Neutrophil (primary cell): ENCODE measurements at regions not wholly inside any gene's neighbourhood (a gene's known extent, or its start where the extent isn't known, plus 50 kb on each side); places are given as distances from the start of the nearest gene placed in this dataset.

ENCODE experiments used
- H3K27ac ChIP-seq: fragments of 200-600 bp; sonication (generic); 2 replicates; pipeline ENCODE4 v1.5.1; 2016; ENCODE audit warnings: mild to moderate bottlenecking, moderate library complexity
- H3K27me3 ChIP-seq: fragments of 200-600 bp; sonication (generic); 2 replicates; pipeline ENCODE4 v1.6.0; 2016; ENCODE audit warnings: mild to moderate bottlenecking
- H3K36me3 ChIP-seq: fragments of 200-600 bp; sonication (generic); 2 replicates; pipeline ENCODE4 v1.5.1; 2017
- H3K4me1 ChIP-seq, 2 experiments: fragments of 200-600 bp in 1 of 2; sonication (generic) in 1 of 2; 1 replicate in 1 of 2; 2 replicates in 1 of 2; pipeline versions ENCODE4 v1.5.1 to v1.6.1; 2013 to 2016; ENCODE audit warnings: low read depth in 1 of 2, low read length in 1 of 2, mild to moderate bottlenecking in 1 of 2, moderate library complexity in 1 of 2; ENCODE audit not compliant: control insufficient read depth in 1 of 2, insufficient read depth in 1 of 2
- H3K4me3 ChIP-seq, 2 experiments: fragments of 200-600 bp in 1 of 2; sonication (generic) in 1 of 2; 1 replicate in 1 of 2; 2 replicates in 1 of 2; pipeline ENCODE4 v1.5.1; 2013 to 2016; ENCODE audit warnings: low read depth in 1 of 2, low read length in 1 of 2, mild to moderate bottlenecking in 1 of 2, moderate library complexity in 1 of 2
- H3K9me3 ChIP-seq: fragments of 200-600 bp; sonication (generic); 2 replicates; pipeline ENCODE4 v1.5.1; 2016
- TF ChIP-seq, protein P1 (sequence below): fragments of 200-600 bp; sonication (generic); IDR thresholded peaks from 2 replicates; pipeline ENCODE4 v1.5.1; 2016; ENCODE audit warnings: antibody characterized with exemption

DNA sequence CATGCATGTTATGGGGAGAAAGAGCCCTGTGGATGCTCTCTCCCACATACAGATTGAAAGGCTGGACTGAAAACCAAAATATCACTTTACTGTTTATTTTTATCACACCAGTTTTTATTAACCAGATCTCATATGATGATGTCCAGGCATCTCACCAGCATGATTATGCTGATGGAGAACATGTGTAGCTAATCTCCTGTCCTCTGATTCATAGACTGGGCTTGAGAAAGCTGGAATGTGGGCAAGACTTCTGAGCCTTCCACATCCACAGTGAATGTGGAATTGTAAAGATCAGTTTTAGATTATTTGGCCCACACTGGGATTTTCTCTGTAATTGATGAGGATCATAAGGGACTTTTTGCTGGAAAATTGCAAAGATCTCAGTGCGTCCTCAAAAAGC lies 137.9 kb downstream of the ICOS start:
- Histone ChIP-seq H3K27ac (no peak overlapping the region), H3K9me3 (no peaks in the 10 kb centered on the region), H3K36me3 (no peaks in the 10 kb centered on the region), H3K27me3 (no peaks in the 10 kb centered on the region), H3K4me3 (no peak overlapping the region), H3K4me1 (no peaks in the 10 kb centered on the region)
- TF ChIP-seq, protein P1, sequence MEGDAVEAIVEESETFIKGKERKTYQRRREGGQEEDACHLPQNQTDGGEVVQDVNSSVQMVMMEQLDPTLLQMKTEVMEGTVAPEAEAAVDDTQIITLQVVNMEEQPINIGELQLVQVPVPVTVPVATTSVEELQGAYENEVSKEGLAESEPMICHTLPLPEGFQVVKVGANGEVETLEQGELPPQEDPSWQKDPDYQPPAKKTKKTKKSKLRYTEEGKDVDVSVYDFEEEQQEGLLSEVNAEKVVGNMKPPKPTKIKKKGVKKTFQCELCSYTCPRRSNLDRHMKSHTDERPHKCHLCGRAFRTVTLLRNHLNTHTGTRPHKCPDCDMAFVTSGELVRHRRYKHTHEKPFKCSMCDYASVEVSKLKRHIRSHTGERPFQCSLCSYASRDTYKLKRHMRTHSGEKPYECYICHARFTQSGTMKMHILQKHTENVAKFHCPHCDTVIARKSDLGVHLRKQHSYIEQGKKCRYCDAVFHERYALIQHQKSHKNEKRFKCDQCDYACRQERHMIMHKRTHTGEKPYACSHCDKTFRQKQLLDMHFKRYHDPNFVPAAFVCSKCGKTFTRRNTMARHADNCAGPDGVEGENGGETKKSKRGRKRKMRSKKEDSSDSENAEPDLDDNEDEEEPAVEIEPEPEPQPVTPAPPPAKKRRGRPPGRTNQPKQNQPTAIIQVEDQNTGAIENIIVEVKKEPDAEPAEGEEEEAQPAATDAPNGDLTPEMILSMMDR, result no peak

- Histone ChIP-seq H3K4me3 (no peak overlapping the region), H3K27me3 (no peaks in the 10 kb centered on the region), H3K4me1 (no peaks in the 10 kb centered on the region), H3K27ac (no peak overlapping the region), H3K36me3 (no peaks in the 10 kb centered on the region), H3K9me3 (no peaks in the 10 kb centered on the region)
- TF ChIP-seq, protein P1, result no peak
Observed at GRCh38 chr2:204078003-204078698, 141.6 kb downstream of the ICOS start.

- Histone ChIP-seq H3K9me3 (no peaks in the 10 kb centered on the region), H3K27me3 (no peaks in the 10 kb centered on the region), H3K4me1 (no peaks in the 10 kb centered on the region), H3K4me3 (no peak overlapping the region), H3K27ac (no peak overlapping the region), H3K36me3 (no peaks in the 10 kb centered on the region)
- TF ChIP-seq, protein P1, result no peak
Observed at GRCh38 chr2:204081487-204082425, 145.2 kb downstream of the ICOS start.

- H3K9me3 ChIP-seq, result no peaks in the 10 kb centered on the region
- H3K4me1 ChIP-seq, result no peaks in the 10 kb centered on the region
- H3K36me3 ChIP-seq, result no peaks in the 10 kb centered on the region
- TF ChIP-seq, protein P1, result no peak
- no peaks in the 10 kb centered on the region for H3K27me3 ChIP-seq
- no peak overlapping the region for H3K4me3 ChIP-seq
- no peak overlapping the region for H3K27ac ChIP-seq
Observed at GRCh38 chr2:204086167-204086566, 149.6 kb downstream of the ICOS start.

DNA sequence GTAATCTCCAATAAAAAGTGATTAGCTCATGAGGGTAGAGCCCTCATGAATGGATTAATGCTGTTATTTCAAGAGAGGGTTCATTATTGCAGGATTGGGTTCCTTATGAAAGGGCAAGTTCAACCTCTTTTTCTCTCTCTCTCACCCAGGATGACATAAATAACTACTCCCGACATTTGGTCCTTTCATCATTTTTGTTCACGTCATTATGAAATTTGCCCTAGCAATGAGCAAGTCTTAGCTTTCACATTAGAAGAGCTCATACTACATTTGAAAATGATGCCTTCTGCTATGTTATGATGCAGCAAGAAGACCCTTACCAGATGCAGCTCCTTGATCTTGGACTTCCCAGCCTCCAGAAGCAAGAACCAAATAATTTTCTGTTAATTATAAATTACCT lies 152.5 kb downstream of the ICOS start:
- H3K4me1 ChIP-seq, result no peaks in the 10 kb centered on the region
- H3K36me3 ChIP-seq, result no peaks in the 10 kb centered on the region
- no peaks in the 10 kb centered on the region for H3K27me3 ChIP-seq
- TF ChIP-seq, protein P1, result no peak
- no peaks in the 10 kb centered on the region for H3K9me3 ChIP-seq
- no peak overlapping the region for H3K27ac ChIP-seq
- H3K4me3 ChIP-seq, result no peak overlapping the region
